Mucosa of rectum (tissue), 2 donors: ENCODE measurements at regions not wholly inside any gene's neighbourhood (a gene's known extent, or its start where the extent isn't known, plus 50 kb on each side); places are given as distances from the start of the nearest gene placed in this dataset.

Experiments
- H3K27ac ChIP-seq, 2 donors: one replicate each; pipeline ENCODE4 v1.7.0; 2013; ENCODE audit warnings: inconsistent platforms in 2 of 2, low read depth in 2 of 2, low read length in 2 of 2
- H3K27me3 ChIP-seq, 2 donors: one replicate each; pipeline ENCODE4 v1.7.0; 2013; ENCODE audit warnings: low read length in 2 of 2; ENCODE audit not compliant: control insufficient read depth in 2 of 2, insufficient read depth in 2 of 2
- H3K36me3 ChIP-seq, 2 donors: one replicate each; pipeline ENCODE4 v1.7.0; 2013; ENCODE audit warnings: low read length in 2 of 2; ENCODE audit not compliant: control insufficient read depth in 2 of 2, insufficient read depth in 2 of 2
- H3K4me1 ChIP-seq, 2 donors: one replicate each; pipeline ENCODE4 v1.7.0; 2013; ENCODE audit warnings: low read length in 2 of 2, mild to moderate bottlenecking in 1 of 2; ENCODE audit not compliant: control insufficient read depth in 2 of 2, insufficient read depth in 2 of 2
- H3K4me3 ChIP-seq, 2 donors: one replicate each; pipeline ENCODE4 v1.7.0; 2013; ENCODE audit warnings: low read length in 2 of 2
- H3K9ac ChIP-seq, 2 donors: one replicate each; pipeline ENCODE4 v1.7.0; 2013; ENCODE audit warnings: low read length in 2 of 2, low read depth in 1 of 2, mild to moderate bottlenecking in 1 of 2
- H3K9me3 ChIP-seq, 2 donors: one replicate each; pipeline ENCODE4 v1.7.0; 2013; ENCODE audit warnings: low read length in 2 of 2; ENCODE audit not compliant: control insufficient read depth in 2 of 2
- donor health status: healthy.
- donor health status: Normal muscosa, but diverticular disease.

DNA sequence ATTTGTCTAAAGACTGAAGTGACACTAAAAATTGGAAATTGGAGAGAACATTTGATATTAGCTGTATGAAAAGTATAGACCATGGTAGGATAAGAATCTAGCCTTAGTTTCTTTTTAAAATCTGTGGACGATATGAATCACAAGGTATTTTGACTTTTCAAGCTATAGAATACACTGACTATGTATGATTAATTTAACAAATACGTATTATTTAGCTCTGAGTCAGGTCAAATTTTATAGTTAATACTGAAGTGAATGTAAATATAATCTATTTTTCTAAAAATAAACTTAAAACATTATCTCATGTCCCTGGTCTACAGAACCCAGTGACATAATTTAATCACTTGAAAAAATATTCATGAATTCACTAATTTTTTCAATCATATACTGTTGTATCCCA lies 795.6 kb upstream of the SLITRK1 start:
- Histone ChIP-seq H3K27me3 (no peaks in the 10 kb centered on the region), H3K27ac (no peak overlapping the region), H3K4me3 (no peak overlapping the region), H3K9ac (no peak overlapping the region), H3K4me1 (no peaks in the 10 kb centered on the region), H3K9me3 (no peaks in the 10 kb centered on the region), H3K36me3 (no peaks in the 10 kb centered on the region)

DNA sequence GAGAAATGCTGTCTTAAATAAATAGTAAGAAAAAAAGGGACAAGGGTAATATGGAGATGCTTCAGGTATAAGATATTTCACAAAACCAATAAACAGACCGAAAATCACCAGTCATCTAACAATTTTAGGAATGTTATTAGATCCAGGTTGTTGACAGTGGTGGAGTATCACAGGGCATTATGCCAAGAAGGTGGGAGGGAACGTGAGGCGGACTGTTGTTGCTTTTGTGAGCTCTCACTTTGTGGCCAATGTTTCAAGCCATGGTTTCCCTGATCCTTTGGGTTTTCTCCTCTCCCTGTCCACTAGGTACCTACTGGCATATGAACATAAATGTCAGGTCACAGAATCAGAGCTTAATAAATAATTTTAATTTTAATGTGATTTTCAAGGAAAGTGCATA lies 790.3 kb upstream of the SLITRK1 start:
- no peaks in the 10 kb centered on the region for H3K9me3 ChIP-seq
- H3K27me3 ChIP-seq = no peaks in the 10 kb centered on the region
- H3K27ac ChIP-seq = no peak overlapping the region
- no peaks in the 10 kb centered on the region for H3K4me1 ChIP-seq
- no peaks in the 10 kb centered on the region for H3K36me3 ChIP-seq
- no peak overlapping the region for H3K9ac ChIP-seq
- H3K4me3 ChIP-seq = no peak overlapping the region

DNA sequence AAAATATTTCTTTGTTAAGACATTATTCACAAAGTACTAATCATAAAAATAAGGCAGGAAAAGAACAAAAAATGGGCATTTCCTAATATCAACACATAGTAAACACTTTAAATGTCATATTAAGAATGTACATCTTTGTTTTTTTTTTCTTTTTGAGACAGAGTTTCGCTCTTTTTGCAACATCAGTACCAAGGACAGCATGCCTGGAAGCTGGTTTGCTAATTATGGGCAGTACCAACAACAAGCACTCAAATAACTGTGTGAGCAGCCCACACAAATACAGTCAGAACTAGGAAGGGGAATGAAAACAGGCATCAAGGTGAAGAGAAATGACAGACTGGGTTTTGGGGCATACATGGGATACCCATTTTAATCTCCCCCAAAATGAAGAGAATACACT lies 788.0 kb upstream of the SLITRK1 start:
- H3K4me1 ChIP-seq = no peaks in the 10 kb centered on the region
- no peaks in the 10 kb centered on the region for H3K36me3 ChIP-seq
- no peaks in the 10 kb centered on the region for H3K9me3 ChIP-seq
- no peak overlapping the region for H3K4me3 ChIP-seq
- no peaks in the 10 kb centered on the region for H3K27me3 ChIP-seq
- no peak overlapping the region for H3K27ac ChIP-seq
- H3K9ac ChIP-seq = no peak overlapping the region

DNA sequence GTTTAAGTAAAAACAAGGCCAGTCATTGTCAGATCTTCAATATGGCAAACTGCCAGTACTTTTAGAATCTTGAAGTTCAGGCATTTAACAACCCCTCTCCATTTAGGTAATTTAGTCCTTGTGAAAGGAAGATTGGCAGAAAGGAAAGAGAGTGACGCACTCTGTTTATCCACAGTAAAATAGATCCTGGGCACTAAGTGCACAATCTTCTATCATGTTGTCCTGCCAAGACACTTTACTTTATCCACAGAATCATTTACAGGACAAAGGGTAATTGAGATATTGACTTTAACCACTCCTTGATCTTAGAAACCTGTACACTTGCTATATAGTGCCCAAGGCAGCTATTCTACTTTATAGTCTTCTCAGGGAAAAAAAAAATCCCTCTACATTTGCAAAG lies 786.4 kb upstream of the SLITRK1 start:
- Histone ChIP-seq H3K27me3 (no peaks in the 10 kb centered on the region), H3K27ac (peak overlapping the region in 1 of 2 donors; percentile 7), H3K36me3 (no peaks in the 10 kb centered on the region), H3K4me3 (no peak overlapping the region), H3K9me3 (no peaks in the 10 kb centered on the region), H3K9ac (no peak overlapping the region), H3K4me1 (no peaks in the 10 kb centered on the region)

DNA sequence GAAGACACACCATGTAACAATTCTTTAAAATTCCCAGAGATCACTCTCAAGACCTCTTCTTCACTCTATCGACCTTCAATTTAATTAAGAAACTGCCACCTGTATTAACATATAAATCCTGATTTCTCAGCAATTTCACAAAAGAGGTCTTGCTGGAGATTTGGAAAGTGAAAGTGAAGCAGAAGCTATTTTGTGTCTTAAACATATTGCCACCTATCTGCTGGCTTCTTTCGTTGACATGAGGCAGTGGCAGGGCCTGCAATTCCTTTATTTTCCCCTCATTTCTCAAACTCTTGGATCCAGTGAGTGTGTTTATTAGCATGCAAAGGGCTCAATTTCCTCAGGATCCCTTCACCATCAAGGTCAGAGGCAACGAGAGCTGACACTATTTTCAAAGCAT lies 780.2 kb upstream of the SLITRK1 start:
- H3K4me3 ChIP-seq = no peak overlapping the region
- no peaks in the 10 kb centered on the region for H3K36me3 ChIP-seq
- H3K4me1 ChIP-seq = no peaks in the 10 kb centered on the region
- no peaks in the 10 kb centered on the region for H3K27me3 ChIP-seq
- no peak overlapping the region for H3K9ac ChIP-seq
- H3K27ac ChIP-seq = no peak overlapping the region
- H3K9me3 ChIP-seq = no peaks in the 10 kb centered on the region

DNA sequence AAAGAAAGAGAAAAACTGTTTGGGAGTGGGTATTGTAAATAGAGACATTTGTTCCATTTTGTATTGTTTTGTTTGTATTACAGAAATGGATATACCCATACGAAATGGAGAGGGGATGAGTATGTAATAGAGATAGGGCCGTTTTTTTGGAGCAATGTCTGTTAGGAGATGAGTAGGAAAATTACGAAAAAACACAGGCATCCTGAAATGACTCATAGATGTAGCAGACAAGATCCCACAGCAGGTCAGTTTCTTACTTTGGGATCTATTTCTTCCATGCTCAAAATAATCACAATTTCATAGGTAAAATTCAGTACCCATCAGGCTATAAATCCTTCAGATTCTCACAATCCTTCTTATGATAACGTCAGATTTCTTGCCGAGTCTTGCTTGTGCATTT lies 779.4 kb upstream of the SLITRK1 start:
- H3K4me3 ChIP-seq = no peak overlapping the region
- no peaks in the 10 kb centered on the region for H3K27me3 ChIP-seq
- H3K36me3 ChIP-seq = no peaks in the 10 kb centered on the region
- H3K9ac ChIP-seq = no peak overlapping the region
- no peaks in the 10 kb centered on the region for H3K4me1 ChIP-seq
- no peaks in the 10 kb centered on the region for H3K9me3 ChIP-seq
- no peak overlapping the region for H3K27ac ChIP-seq

DNA sequence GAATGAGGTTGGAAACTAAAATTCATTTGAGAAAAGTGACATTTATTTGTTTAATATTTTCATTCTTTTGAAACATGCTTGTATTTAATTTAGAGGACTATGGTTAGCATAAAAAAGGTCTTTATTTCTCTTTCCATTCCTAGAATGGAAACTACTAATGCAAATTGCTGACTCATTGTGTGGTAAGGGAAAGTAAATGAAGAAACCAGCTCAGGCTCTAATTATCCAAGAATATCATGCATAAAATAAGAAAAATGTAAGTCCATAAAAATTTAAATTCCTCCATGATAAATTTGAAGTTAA lies 777.0 kb upstream of the SLITRK1 start:
- no peak overlapping the region for H3K9ac ChIP-seq

DNA sequence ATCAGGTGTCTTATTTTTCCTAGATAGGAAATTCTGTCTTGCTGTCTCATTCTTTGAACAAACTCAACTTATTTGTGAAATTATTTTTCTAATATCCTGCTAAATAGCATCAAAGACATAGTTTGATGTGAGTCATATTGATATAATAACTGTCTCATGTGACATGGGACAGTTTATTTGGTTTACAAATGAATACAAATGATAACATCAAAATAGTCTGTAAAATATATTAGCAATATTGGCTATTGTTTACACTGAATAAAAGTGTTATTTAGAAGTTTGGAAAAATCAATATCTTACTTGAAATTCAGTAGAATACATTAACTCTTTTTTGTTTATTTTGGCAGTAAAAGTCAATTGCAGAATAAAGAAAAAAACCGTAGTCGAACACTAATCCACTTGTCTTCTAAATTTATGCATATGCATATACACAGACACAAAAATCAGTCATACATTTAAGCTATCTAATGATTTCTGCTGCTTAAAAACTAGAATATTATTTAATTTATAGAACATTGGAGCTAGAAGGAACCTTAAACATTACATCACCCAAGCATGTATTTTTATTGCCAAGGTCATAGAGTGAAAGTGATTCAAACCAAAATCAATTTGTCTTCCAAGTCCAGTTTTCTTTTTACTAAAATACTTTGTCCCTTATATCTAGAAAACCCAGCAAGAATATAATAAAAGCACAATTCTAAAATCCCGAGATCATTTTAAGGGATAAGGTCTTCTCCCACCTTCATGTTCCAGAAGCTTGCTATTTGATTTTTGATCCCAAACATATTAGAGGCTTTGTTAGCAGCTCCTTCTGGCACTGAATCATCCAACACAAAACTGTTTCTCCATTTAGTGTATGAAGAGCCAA lies 776.5 kb upstream of the SLITRK1 start:
- no peaks in the 10 kb centered on the region for H3K36me3 ChIP-seq
- H3K4me3 ChIP-seq = no peak overlapping the region
- H3K27me3 ChIP-seq = no peaks in the 10 kb centered on the region
- no peak overlapping the region for H3K9ac ChIP-seq
- H3K27ac ChIP-seq = no peak overlapping the region
- H3K9me3 ChIP-seq = no peaks in the 10 kb centered on the region
- H3K4me1 ChIP-seq = no peaks in the 10 kb centered on the region

More for the DNA sequence above, 777.0 kb upstream of the SLITRK1 start:
- no peak overlapping the region for H3K4me3 ChIP-seq
- no peaks in the 10 kb centered on the region for H3K9me3 ChIP-seq
- H3K27me3 ChIP-seq = no peaks in the 10 kb centered on the region
- no peak overlapping the region for H3K27ac ChIP-seq
- no peaks in the 10 kb centered on the region for H3K36me3 ChIP-seq
- no peaks in the 10 kb centered on the region for H3K4me1 ChIP-seq

DNA sequence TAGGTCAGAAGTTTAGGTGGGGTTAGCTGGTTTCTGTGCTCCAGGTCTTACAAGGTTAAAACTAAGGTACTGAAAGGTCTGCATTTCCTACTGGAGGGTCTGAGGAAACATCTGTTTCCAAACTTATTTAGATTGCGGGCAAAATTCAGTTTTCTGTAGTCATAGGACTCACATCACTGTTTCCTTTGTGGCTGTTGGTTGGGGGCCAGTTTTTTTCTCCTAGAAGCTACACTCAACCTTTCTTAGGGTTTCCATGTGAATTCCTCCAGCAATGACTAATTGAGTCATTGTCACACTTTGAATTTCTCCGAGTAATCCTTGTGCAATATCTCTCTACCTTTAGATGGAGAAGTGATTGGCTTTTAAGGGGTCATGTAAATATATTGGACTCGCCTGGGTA lies 773.4 kb upstream of the SLITRK1 start:
- no peak overlapping the region for H3K27ac ChIP-seq
- no peak overlapping the region for H3K4me3 ChIP-seq
- H3K27me3 ChIP-seq = no peaks in the 10 kb centered on the region
- H3K9me3 ChIP-seq = no peaks in the 10 kb centered on the region
- no peaks in the 10 kb centered on the region for H3K4me1 ChIP-seq
- no peaks in the 10 kb centered on the region for H3K36me3 ChIP-seq
- H3K9ac ChIP-seq = no peak overlapping the region

DNA sequence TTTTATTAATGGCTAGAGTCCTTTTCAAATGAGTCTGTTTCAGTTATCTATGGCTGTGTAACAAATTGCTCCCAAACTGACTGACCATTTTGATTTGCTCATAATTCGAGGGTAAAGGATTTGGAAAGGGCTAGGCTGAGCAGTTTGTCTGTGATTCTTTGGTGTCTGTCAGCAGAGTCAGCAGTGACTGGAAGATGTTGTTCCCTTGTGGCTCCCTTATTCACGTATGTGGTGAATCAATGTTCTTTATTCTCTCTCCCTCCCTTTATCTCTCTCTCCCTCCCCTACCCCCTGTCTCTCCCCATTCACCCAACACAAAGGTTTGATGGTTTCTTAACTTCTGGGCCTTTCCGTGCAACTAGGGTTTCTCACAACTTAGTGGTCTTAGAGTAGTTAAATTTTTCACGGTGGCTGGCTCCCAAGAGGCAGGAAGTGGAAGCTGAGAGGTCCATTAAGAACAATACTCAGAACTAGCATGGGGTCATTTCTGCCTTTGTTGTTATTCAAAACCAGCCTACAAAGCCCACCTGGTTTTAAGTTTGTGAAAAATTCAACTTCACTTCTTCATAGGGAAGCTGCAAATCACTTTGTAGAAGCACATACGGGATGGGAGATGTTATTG lies 772.5 kb upstream of the SLITRK1 start:
- H3K27ac ChIP-seq = no peak overlapping the region
- H3K4me1 ChIP-seq = no peaks in the 10 kb centered on the region
- no peaks in the 10 kb centered on the region for H3K36me3 ChIP-seq
- H3K9ac ChIP-seq = no peak overlapping the region
- no peak overlapping the region for H3K4me3 ChIP-seq
- H3K27me3 ChIP-seq = no peaks in the 10 kb centered on the region
- no peaks in the 10 kb centered on the region for H3K9me3 ChIP-seq
